Sigmoid colon (tissue), 3 donors: ENCODE measurements at regions not wholly inside any gene's neighbourhood (a gene's known extent, or its start where the extent isn't known, plus 50 kb on each side); places are given as distances from the start of the nearest gene placed in this dataset.

Source experiments
- POLR2A ChIP-seq, 2 donors: fragments of 450-650 bp; IDR thresholded peaks; one replicate each; pipeline ENCODE4 v1.6.1; 2016; ENCODE audit warnings: antibody characterized with exemption in 2 of 2, mild to moderate bottlenecking in 2 of 2, moderate library complexity in 2 of 2
- TF ChIP-seq, protein P1 (sequence below), 4 experiments: fragments of 450-650 bp in 3 of 4; fragments of 200-600 bp in 1 of 4; IDR thresholded peaks; one replicate each; pipeline ENCODE4 v1.5.1; 2016 to 2019; ENCODE audit warnings: antibody characterized with exemption in 4 of 4, mild to moderate bottlenecking in 3 of 4, moderate library complexity in 2 of 4

DNA sequence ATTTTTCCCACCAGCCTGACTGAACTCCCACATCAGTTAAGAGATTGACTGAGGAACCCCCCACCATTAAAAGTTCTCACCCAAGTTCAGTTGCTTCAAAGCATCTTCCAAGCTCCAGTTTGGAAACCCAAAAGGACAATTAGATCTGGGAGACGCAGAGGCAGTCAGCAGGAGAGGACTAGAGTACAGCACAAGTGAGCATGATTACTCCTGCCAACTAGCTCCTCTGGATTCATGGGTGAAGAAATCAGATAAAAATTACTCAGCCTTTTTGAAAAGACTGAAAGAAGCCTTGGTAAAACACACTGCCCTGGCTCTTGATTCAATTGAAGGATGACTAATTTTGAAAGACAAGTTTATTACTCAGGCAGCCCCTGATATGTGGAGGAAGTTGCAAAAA is 297.5 kb downstream of the ADAM29 start:
- TF ChIP-seq, protein P1, sequence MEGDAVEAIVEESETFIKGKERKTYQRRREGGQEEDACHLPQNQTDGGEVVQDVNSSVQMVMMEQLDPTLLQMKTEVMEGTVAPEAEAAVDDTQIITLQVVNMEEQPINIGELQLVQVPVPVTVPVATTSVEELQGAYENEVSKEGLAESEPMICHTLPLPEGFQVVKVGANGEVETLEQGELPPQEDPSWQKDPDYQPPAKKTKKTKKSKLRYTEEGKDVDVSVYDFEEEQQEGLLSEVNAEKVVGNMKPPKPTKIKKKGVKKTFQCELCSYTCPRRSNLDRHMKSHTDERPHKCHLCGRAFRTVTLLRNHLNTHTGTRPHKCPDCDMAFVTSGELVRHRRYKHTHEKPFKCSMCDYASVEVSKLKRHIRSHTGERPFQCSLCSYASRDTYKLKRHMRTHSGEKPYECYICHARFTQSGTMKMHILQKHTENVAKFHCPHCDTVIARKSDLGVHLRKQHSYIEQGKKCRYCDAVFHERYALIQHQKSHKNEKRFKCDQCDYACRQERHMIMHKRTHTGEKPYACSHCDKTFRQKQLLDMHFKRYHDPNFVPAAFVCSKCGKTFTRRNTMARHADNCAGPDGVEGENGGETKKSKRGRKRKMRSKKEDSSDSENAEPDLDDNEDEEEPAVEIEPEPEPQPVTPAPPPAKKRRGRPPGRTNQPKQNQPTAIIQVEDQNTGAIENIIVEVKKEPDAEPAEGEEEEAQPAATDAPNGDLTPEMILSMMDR (IDR thresholded peaks at IDR 0.05): no peak
- no peak for TF ChIP-seq POLR2A (IDR thresholded peaks at IDR 0.05)
